Left hindlimb (tissue), 1 donor: ENCODE measurements at regions not wholly inside any gene's neighbourhood (a gene's known extent, or its start where the extent isn't known, plus 50 kb on each side); places are given as distances from the start of the nearest gene placed in this dataset.
"Not testable (repeated sequence)": the region's sequence is repeated elsewhere in the genome, so short reads cannot be mapped to it uniquely, and the experiment has no call there.

Experiments
- DNase-seq: peaks from one replicate; pipeline ENCODE4 v3.0.0-alpha.2; 2018

DNA sequence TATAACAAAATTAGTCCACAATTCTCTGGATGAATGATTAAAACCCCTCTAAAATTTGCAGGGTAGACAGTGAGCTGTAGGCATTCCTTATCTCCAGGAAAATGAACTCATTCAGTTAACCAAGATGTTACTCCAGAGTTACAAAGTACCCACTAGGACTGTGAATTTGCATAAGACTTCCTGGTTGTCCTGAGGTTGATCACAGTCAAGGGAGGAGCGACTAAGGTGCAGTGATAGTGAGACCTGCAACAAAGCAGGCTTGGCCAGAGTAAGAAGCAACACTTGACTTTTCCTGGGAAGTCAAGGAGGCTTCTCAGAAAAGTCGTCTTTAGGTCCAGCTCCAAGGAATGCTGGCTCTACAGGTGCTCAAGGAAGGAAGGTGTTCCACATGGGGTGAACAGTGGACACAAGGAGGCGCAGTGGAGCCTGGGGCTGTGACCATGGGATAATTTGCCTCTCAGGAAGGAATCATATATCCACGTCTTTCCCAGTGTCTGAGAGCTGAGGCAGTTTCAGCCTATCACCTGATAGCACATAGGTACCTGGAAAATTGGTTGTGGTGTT, 821.1 kb upstream of the EEF2KMT start:
- DNase-seq, result no peak

DNA sequence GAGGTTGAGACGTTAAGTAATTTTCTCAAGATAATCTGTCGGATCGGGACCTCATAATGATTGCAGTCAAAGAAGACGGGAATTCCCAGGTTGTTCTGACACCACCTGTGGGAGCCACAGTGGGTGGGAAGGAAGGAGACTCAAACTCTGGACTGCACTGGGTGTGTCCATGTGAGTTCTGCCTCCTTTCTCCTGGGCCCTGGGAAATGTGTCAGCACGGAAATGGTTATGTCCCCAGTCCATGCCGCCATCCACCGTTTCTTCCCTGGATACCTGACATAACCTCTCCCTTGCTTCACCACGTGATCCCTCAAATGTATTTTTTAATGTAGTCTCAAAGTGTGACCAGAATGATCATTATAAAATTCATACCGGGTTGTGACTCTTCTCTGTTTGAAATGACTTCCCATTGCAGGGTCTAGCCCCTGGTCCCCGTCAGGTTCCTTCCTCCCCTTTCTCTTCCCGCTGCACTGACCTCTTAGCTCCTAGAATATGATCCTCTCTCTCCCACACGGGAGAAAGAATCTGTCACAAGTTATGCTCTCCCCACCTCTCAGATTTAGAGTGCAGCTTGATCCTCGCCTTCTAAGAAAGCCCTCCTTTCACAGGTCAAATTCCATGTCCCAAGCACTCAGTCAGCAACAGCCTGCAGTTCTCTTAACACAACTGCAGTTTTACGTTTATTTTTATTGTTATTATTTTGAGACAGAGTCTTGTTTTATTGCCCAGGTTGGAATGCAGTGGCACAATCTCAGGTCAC, 820.0 kb upstream of the EEF2KMT start:
- DNase-seq, result no peak

DNA sequence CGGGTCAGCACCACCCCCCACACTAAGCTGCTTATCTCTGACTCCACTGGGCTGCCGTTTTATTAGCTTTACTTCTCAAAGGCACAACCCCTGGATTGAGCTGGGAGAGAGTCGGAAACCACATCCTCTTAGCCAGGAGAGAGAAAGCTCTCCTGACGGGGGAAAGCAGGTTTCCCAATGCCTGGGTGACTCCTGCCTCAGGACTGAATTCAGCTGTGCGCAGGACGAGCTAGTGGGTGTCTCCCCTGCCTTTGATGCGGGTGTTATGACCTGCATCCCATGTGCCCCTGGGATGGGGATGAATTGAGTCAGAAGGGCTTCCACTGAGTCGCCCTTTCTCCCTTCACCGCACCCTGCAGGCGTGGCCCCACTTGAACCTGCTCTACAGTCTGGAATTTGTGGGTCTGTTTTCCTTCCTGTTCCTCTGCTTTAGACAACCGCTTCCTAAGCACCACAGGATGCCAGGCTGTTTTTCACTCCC, 819.2 kb upstream of the EEF2KMT start:
- DNase-seq, result no peak

DNA sequence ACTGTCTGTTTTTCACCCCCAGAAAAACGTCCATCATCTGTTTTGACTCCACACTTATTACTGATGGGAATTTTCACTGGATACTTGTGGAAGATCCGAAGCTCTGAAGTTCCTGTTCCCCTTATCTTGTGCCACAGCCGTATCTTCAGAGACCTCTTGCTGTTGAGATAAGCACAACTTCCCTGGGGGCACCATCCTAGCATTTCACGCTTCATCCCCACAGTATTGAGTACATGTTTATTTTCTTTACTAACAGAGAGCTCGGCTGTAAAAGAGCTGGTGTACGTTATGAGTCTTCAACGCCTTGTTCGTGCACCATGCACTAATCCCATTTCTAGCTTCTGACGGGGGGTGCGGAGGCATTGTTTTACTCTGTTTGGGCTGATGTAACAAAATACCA, 813.6 kb upstream of the EEF2KMT start:
- DNase-seq, result no peak

DNA sequence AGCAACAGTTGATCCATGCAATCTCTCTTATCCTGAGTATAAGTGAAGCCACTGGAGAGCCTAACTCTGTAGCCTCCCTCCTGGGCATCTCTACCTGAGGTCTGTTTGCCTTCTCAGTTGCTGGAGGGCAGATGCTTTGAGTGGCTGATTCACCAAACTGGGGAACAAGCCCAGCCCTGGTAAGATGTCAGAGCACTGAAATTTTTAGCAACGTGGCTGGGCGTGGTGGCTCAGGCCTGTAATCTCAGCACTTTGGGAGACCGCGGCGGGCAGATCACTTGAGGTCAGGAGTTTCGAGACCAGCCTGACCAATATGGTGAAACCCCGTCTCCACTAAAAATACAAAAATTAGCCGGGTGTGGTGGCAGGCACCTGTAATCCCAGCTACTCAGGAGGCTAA, 812.0 kb upstream of the EEF2KMT start:
- DNase-seq, result not testable (repeated sequence)

DNA sequence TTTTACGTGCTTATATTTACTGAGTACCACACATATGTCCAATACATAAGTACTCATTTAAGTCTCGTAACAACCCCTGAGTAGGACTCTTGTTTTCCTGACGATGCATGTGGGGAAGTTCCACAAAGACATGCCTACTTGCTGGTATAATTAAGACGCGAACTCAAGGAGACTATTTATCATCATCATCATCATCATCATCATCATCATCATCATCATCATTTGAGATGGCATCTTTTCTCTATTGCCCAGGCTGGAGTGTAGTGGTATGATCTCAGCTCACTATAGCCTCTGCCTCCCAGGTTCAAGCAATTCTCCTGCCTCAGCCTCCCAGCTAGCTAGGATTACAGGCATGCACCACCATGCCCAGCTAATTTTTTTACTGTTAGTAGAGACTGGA, 809.9 kb upstream of the EEF2KMT start:
- DNase-seq, result no peak

DNA sequence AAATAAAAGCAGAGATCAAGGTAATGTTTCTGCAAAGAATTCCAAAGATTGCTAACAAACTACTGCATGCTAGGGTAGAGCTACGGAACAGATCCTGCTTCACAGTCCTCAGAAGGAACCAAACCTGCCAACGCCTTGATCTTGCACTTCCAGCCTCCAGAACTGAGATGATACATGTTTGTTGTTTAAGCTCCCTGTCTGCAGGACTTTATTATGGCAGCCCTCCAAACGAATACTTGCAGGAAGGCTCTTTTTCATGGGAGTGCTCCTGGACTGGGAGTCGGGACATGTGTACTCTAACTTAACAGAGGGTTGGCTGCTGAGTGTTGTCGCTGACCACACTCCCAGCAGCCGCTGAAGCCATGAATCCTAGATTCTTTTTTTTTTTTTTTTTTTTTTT, 808.8 kb upstream of the EEF2KMT start:
- no peak for DNase-seq

DNA sequence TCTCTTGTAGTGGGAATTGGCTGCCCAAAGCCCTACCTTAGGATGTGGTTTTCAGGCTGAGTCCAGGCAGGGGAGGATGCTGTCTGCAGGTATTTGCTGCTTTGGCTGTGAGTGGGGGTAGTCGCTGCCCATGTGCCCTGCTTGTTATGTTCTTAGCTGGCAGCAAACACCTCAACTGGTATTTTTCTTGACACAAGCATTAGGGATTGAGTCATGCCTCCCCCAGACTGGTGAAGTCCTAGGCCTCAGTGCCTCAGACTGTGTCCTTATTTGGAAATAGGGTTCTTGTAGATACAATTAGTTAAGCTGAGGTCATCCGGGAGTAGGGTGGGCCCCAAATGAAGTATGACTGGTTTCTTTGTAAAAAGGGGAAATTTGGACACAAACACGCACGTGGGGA, 808.3 kb upstream of the EEF2KMT start:
- no peak for DNase-seq

DNA sequence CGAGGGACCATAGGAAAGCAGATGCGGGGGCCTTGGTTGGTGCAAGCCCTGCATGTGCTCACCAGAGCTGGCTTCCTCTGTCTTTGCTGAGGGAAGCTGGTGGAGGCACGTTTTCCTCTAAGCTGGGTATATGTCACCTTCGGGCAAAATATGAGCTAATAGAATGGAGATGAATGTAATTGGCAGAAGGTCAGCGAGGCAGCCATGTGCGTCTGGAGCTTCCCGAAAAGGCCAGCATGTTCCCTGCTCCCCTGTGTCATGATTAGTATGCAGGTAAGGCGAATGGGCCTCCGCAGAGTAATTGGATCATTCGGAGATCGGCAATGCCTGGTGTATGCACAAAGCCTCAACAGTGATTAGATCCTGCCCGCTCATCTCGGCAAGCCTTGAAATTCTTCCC, 806.2 kb upstream of the EEF2KMT start:
- no peak for DNase-seq

DNA sequence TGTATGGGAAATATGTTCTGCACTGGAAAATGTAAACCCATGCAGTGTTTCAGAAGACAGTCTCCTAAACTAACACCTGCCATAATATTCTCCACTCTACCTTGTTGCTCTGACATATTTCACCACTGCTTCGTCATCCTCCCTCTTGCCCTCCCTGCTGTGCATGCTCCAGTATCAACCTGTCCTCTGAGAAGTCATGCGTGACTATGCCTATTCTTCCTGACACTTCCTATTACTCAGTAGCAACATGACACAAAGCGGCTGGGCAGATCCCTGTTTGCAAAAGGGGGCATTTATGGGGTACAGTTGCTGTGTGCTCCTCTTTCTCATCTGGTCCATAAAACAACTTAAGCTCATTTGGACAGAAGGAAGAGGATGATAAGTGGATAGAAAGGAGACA, 805.6 kb upstream of the EEF2KMT start:
- DNase-seq, result no peak

DNA sequence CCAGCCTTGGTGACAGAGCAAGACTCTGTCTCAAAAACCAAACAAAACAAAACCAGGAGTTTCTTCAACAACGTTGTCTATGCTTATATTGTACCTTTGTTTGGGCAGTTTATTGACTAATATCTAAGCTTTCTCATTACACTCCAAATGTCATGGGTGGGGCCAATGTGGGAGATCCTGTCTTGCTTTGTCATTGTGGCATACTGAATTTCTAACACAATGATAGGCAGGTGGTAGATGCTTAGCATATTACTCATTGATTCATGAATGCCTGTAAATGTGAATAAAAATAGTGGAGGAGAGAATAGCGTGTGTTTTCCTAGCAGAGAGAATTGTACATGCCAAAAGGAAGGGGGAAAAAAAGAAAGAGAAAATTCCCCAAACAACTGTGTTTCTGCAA, 802.5 kb upstream of the EEF2KMT start:
- DNase-seq, result no peak

DNA sequence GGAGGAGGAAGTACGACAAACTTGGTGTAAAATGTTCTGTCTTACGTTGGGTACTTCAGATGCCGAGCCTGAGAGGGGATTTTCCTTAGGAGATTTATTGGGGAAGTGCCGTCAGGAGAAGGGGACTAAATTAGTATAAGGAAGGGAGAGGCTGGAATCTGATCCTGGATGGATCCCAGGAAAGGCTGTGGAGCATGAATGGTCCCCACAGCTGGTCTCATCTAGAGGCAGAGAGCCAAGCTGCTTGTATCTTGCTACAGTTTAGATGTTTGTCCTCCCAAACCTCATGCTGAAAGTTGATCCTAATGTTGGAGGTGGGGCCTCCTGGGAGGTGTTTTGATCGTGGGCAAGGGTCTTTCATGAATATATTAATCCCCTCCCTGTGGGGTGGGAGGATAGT, 798.4 kb upstream of the EEF2KMT start:
- no peak for DNase-seq

DNA sequence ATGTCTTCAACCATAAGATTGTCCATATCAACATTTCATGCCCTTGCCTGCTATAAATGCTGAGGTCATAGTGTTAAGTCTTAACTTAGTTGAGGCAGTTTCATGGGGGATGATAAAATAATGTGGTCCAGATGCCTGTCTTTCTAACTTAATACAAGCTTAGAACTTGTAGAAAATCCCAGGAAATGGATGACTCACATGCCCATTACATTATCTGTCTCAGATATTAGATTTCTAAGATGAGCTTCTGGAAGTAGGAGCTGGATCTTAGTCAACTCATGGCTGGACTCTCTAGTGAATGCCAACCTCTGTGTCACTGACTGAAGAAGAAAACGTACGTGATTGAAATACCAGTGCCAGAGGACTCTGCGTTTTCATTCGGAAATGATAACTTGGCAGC, 797.5 kb upstream of the EEF2KMT start:
- no peak for DNase-seq

DNA sequence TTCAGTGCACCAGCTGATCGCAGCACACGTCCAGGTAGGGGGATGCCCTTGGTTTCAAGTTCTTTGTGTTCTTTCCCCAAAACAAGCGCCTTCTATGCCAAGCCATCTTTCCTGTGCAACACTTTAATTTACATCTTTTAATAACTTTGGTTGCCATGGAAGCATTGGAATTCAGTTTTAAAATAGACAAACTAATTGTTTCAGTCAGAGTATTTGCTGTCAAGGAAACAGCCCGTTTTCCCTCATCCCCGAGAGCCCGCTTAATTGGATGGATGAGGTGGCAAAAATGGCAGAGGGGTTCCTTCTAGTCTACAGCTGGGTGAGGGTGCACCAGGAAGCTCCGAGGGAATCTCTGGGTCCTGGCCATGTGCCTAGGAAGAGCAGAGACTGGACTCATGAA, 793.7 kb upstream of the EEF2KMT start:
- DNase-seq, result no peak

DNA sequence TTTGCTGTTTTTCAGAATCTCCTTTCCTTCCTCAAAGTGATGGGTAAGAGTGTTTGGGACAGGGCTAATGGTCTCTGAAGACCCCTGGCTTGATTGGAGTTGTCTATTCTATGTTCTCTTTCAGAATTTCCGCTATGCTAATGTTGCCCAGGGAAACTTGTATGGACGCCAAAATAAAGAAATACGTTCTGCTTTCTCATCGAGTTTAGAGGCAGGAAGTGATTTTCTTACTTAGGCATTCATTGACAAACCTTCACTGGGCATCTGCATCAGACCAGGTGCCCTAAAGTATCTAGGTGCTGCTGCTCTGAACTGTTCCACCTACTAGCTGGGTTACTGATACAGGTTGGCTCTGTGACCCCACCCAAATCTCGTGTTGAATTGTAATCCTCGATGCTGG, 787.9 kb upstream of the EEF2KMT start:
- no peak for DNase-seq

DNA sequence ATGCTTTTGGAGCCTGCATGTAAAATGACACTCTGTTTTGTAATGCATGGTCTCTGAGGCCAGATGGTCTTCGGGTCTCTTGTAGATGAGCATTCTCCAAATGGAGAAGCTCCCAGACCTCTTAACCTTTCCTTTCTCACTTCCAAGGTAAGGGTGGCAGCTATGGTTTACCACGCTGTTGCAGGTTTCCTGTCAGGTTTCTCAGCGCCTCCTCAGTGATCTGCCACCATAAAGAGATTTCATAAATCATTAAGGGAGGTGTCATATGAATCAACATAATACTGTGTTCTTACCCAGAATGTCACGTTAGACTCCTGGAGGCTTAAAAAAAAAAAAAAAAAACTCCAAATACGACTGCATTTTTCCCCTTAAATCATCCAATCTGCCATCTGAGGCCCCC, 787.4 kb upstream of the EEF2KMT start:
- DNase-seq, result no peak

DNA sequence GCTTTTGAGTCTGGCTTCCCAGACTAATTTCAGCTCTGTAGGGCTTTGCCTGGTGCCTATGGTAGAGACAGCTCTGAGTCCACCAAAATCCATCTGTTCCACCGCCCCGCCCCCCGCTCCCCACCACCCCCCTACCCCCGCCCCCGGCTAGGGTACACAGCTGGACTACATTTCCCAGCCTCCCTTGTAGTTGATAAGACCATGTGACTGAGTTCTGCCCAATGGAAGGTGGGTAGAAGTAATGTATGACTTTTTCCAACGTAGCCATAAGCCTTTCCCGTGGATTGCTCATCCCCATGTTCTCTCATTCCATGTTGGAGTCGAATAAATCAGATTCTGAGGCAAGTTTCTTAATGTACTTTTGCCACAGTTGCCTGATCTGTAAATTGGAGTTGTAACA, 786.7 kb upstream of the EEF2KMT start:
- DNase-seq, result no peak

DNA sequence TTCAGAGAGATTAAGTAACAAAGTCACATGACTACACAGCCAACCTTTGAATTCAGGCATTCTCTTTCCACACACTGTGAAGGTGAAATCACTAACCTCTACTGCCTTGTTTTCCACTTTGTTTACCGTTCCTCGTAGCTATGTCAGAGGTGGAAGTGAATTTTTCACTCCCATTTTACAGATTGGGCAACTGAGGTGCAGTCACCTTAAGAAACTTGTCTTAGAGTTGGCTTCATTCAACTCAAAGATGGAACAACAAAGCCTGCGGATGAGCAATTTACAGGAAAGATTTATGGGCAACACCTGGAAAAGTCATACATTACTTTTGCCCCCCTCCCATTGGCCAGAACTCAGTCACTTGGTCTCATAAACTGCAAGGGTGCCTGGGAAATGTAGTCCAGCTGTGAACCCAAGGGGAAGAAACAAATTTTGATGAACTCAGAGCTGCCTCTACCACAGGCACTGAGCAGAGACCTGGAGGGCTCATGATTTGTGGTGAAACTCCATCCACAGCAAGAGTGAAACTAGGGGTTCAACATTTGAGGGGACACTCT, 784.6 kb upstream of the EEF2KMT start:
- DNase-seq, result no peak

DNA sequence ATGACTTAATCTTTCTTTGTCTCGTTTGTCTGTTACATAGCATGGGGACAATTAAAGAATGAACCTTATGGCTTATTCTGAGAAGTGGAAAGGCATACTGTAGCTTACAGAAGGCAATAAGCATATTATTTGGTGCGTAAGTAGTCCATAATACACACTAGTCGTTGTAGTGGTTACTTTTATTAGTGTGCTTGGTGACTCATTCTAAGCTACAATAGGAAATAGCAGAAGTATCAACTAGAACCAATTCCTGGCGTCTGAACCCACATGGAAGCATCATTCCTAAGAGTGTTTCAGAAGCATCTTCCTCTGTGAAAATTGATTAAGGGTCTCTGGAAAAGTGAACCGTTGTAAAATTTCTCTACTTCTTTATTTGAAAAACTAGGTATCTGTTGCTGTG, 777.8 kb upstream of the EEF2KMT start:
- no peak for DNase-seq

DNA sequence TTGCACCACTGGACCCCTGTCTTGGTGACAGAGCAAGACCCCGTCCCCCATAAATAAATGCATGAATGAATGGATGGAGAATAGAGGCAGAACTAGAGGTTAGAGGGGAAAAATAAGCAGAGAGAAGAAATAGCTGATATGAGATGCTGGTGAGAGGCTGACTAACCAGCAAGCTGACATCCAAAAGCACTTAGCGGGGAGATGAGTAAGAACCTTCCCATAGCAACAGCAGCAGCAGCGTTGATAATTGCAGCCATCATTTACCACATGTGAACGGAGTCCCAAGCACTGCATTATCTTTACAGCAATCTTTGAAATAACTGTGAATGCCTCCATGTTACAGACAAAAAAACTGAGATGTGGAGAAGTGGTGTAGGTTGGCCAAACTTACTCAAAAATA, 777.3 kb upstream of the EEF2KMT start:
- DNase-seq, result no peak

DNA sequence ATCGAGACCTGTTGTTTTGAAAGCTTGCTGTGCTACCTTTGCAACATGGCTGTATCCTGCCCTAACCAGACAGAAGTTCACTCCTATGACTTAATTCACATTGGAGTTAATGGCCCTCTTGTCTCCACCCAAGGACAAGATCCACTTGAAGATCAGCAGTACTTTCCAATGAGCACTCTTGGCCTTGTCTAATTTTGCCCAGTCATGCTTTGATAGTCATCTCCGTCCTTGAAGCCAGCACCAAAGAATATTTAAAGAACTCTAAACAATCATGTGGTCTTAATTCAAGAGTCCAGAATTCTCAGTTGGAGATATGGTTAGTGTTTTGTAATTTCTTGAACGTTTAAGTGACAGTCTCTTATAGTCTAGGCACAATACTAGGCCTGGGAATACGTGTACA, 775.6 kb upstream of the EEF2KMT start:
- DNase-seq, result no peak

DNA sequence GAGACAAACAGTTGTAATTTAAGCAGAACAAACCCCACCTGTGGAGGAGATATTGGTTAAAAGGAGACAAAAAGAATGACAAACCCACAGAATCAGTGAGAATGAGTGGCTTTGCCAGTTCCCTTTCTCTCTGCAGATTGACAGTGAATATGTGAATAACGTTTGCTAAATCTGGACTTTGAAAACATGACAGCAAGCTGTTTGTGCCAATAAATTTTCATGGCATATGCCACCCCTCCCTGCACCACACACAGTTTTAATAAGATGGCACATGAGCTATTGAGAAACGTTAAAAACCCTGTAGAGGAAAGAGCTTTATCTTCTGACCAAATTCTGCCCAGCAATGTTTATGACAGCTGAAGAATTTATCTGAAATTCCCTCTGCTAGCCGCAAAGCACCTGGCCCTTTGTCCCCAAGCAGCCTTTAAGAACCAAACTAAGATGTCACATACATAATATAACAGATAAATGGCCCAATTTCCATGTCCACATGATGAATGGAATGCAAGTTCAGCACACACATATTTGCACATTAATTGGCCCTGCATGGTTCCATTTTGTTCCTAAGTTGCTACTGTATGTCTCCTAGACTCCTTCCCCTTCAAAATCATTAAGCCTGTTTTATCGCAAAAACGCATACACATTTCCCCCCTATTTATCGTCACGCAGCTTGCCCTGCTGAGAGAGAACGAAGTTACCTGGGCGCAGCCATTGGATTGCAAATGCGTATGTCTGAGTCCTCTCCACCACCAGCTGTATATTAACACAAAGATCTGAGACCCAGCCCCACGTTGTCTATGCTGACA, 773.5 kb upstream of the EEF2KMT start:
- no peak for DNase-seq

DNA sequence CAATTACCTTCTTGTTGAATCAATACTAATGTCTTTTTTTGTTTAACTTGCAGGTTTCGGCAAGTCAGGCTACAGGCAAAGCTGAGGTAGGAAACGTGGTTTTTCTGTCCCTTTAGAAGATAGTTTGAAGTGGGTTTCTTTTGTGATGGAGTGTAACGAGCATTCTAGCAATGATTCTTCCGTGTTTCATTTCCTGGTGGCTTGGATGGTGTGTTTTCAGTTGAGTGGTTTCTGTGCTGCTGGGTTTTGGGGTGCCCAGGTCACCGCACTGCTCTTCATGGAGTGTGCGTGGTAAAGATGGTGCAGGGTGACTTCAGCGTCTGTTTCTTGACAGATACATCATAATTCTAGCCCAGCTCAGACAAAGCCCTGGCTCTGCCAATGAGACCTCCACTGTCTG, 769.7 kb upstream of the EEF2KMT start:
- DNase-seq, result no peak

DNA sequence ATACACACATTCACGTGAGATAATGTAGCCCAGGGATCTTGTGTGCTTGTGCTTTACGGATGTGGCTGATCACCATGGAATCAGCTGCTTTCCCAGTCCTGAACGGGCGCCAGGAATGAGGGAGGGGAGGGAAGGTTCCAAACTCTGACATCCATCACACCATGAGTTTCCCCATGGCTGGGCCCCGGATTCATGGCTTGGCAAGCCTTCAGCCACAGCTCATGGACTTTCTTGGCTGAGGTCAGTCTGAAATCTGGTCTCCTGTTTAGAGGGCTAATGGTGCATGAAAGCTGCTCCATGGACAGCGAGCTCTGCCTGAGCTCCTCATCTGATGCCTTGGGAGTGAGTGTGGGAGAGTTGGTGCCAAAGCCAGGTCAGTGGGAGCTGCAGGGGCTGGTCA, 767.6 kb upstream of the EEF2KMT start:
- DNase-seq, result peak; percentile 52
